Ovary (tissue), 7 donors: ENCODE measurements at regions not wholly inside any gene's neighbourhood (a gene's known extent, or its start where the extent isn't known, plus 50 kb on each side); places are given as distances from the start of the nearest gene placed in this dataset.

Experiments used
- DNase-seq, 5 donors: peaks; one replicate each; pipeline ENCODE4 v3.0.0-alpha.2; 2019 to 2020
- H3K27ac ChIP-seq, 2 donors: fragments of 200-600 bp; one replicate each; pipeline versions ENCODE4 v1.5.1 to v1.8.0; 2019 to 2022
- H3K27me3 ChIP-seq: fragments of 200-600 bp; one replicate; pipeline ENCODE4 v1.8.0; 2022
- H3K36me3 ChIP-seq: fragments of 200-600 bp; sonication (generic); one replicate; pipeline ENCODE4 v1.5.1; 2019
- H3K4me1 ChIP-seq: one replicate; pipeline ENCODE4 v1.8.1; 2013; ENCODE audit warnings: mild to moderate bottlenecking, moderate library complexity; ENCODE audit not compliant: insufficient read depth
- H3K4me3 ChIP-seq: fragments of 200-600 bp; sonication (generic); one replicate; pipeline ENCODE4 v1.5.1; 2017
- H3K9me3 ChIP-seq, 2 donors: fragments of 200-600 bp in 1 of 2; sonication (generic) in 1 of 2; one replicate each; pipeline versions ENCODE4 v1.5.1 to v1.8.1; 2013 to 2019; ENCODE audit warnings: mild to moderate bottlenecking in 1 of 2, moderate library complexity in 1 of 2
- EP300 ChIP-seq: sonication (generic); formaldehyde crosslinking; IDR thresholded peaks from one replicate; pipeline ENCODE4 v1.6.1; 2017; ENCODE audit warnings: antibody characterized with exemption
- POLR2A ChIP-seq: fragments of 450-650 bp; IDR thresholded peaks from one replicate; pipeline ENCODE4 v1.6.1; 2017; ENCODE audit warnings: antibody characterized with exemption, mild to moderate bottlenecking, moderate library complexity
- WGBS, 3 donors: extraction: QIAGEN DNeasy Blood & Tissue Kit in 1 of 3; methylation state at CpG; one replicate each; pipeline versions ENCODE4 v1.1.5 to v1.1.7; 2013 to 2017; 5-methylcytosine and 5-hydroxymethylcytosine counted together
- intact Hi-C, 4 donors: fragments of 100-400 bp; cut with DNase I; formaldehyde crosslinking; loops; one replicate each; pipeline versions ENCODE4 v1.11.0 to v1.15.1; 2022 to 2023
- TF ChIP-seq, protein P1 (sequence below), 3 donors: fragments of 450-650 bp in 2 of 3; fragments of 200-600 bp in 1 of 3; IDR thresholded peaks; one replicate each; pipeline versions ENCODE4 v1.5.1 to v1.8.0; 2016 to 2022; ENCODE audit warnings: antibody characterized with exemption in 3 of 3, mild to moderate bottlenecking in 1 of 3
- donor health status: DM: no; HTN: no; CAD: no; lungs with moderate emphysema.
- donor health status: DM: no; HTN: no; CAD: no.
- donor health status: Bipolar disorder and iron deficiency.
- donor health status: DM: no; HTN: no; CAD: no.
- donor health status: DM: yes; HTN: yes; CAD: no.

GRCh38 chrX:13235930-13236329 lies 83.9 kb downstream of the ATXN3L start:
- Histone ChIP-seq H3K9me3 (no peaks in the 10 kb centered on the region), H3K4me1 (no peaks in the 10 kb centered on the region), H3K27ac (no peak overlapping the region), H3K36me3 (no peaks in the 10 kb centered on the region), H3K27me3 (no peaks in the 10 kb centered on the region), H3K4me3 (no peak overlapping the region)
- 63 to 75% (median 66%) methylated on average over 1 of the region's 1 CpG for WGBS, 3 donors
- no peak for DNase-seq
- TF ChIP-seq POLR2A (no peak), EP300 (no peak)
- TF ChIP-seq, protein P1, sequence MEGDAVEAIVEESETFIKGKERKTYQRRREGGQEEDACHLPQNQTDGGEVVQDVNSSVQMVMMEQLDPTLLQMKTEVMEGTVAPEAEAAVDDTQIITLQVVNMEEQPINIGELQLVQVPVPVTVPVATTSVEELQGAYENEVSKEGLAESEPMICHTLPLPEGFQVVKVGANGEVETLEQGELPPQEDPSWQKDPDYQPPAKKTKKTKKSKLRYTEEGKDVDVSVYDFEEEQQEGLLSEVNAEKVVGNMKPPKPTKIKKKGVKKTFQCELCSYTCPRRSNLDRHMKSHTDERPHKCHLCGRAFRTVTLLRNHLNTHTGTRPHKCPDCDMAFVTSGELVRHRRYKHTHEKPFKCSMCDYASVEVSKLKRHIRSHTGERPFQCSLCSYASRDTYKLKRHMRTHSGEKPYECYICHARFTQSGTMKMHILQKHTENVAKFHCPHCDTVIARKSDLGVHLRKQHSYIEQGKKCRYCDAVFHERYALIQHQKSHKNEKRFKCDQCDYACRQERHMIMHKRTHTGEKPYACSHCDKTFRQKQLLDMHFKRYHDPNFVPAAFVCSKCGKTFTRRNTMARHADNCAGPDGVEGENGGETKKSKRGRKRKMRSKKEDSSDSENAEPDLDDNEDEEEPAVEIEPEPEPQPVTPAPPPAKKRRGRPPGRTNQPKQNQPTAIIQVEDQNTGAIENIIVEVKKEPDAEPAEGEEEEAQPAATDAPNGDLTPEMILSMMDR (IDR thresholded peaks at IDR 0.05), result no peak
- intact Hi-C loops, result no loop called here

DNA sequence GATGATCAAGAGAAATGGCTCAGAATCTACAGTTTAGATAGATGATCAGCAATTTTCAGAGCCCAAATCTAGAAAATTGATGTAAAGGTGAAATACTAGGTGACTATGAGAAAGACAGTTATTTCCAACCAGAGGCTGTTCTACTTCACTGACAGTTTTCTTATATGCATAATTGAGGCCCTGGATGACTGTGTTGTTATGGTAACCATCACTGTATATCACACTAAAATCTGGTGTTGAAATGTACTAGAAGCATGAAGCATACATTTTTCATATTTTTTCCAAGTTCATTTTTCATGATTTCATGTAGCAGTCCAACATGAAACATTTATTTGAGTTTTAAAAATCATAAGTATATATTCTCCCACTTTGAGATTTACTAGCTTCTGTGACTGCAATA lies 87.4 kb downstream of the ATXN3L start:
- no peak for DNase-seq
- H3K27ac ChIP-seq, result no peak overlapping the region
- H3K9me3 ChIP-seq, result no peaks in the 10 kb centered on the region
- H3K36me3 ChIP-seq, result no peaks in the 10 kb centered on the region
- intact Hi-C loops, result no loop called here
- TF ChIP-seq EP300 (no peak), POLR2A (no peak)
- H3K4me1 ChIP-seq, result no peaks in the 10 kb centered on the region
- H3K4me3 ChIP-seq, result no peak overlapping the region
- no peaks in the 10 kb centered on the region for H3K27me3 ChIP-seq

GRCh38 chrX:13226214-13226613 lies 93.6 kb downstream of the ATXN3L start:
- Histone ChIP-seq H3K4me1 (no peaks in the 10 kb centered on the region), H3K27me3 (no peaks in the 10 kb centered on the region), H3K36me3 (no peaks in the 10 kb centered on the region), H3K9me3 (no peaks in the 10 kb centered on the region), H3K4me3 (no peak overlapping the region), H3K27ac (no peak overlapping the region)
- no peak for TF ChIP-seq POLR2A
- no peak for TF ChIP-seq EP300
- DNase-seq, result no peak
- intact Hi-C loops, result no loop called here

DNA sequence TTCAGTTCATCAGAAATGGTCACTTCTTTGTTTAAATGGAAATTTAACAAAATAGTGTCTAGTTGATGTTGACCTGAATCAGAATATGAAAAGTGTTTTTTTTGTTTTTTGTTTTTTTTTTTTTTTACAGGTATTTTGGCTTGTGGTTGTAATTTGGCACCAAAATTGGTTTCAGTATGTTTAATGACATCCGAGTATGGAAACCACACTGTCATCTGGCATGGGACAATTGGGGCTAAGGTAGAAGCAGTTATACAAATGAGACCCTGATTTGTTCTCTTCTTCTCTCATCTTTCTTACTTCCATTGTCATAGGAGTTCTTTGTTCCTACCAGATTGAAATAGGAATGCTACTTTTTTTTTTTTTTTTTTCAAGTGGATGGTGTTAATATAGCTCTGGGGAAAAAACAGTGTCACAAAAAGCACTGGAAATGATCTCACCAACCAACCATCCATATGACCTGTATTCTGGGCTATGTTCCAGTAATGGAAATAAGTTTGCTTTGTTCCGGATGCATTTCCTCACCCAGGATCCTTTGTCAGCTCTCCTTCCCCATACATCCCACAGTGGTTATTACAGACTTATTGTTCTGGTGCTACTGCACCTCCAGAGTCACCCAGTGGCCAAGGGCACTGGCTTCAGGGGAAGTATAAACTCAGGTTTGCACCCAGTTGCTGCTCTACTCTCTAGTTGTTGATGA lies 95.8 kb downstream of the ATXN3L start:
- no peak for DNase-seq
- 74 to 84% (median 83%) methylated on average over 2 of the region's 2 CpGs for WGBS, 3 donors
- Histone ChIP-seq H3K9me3 (no peaks in the 10 kb centered on the region), H3K36me3 (no peaks in the 10 kb centered on the region), H3K27me3 (no peaks in the 10 kb centered on the region), H3K4me3 (no peak overlapping the region), H3K4me1 (no peaks in the 10 kb centered on the region), H3K27ac (no peak overlapping the region)
- TF ChIP-seq, protein P1 (IDR thresholded peaks at IDR 0.05), result no peak
- TF ChIP-seq POLR2A (no peak), EP300 (no peak)
- intact Hi-C loops, result no loop called here

DNA sequence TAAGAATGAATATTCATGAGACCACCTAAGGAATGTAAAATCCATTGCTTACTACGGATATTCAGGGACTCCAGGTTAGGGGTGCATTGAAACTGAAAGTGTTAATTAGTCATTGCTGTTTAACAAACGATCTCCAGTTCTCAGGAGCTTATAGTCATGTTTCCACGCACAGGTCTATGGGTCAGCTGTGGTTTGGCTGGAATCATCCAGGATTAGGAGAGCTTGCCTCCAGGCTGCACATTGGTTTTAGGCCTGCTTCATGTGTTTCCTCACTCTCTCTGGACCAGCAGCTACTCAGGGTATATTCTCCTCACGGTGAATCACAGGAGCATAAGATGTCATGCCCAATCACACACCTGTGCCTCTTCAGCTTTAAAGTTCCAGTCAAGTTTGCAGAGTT lies 98.9 kb downstream of the ATXN3L start:
- H3K4me3 ChIP-seq, result no peak overlapping the region
- no peaks in the 10 kb centered on the region for H3K27me3 ChIP-seq
- no peak for DNase-seq
- no peaks in the 10 kb centered on the region for H3K36me3 ChIP-seq
- intact Hi-C loops, result no loop called here
- no peaks in the 10 kb centered on the region for H3K4me1 ChIP-seq
- 18 to 28% (median 28%) methylated on average over 4 of the region's 4 CpGs for WGBS, 3 donors
- no peaks in the 10 kb centered on the region for H3K9me3 ChIP-seq
- no peak overlapping the region for H3K27ac ChIP-seq
- TF ChIP-seq EP300, result no peak
- TF ChIP-seq POLR2A, result no peak
- TF ChIP-seq, protein P1 (IDR thresholded peaks at IDR 0.05), result no peak
